ENCODE measurements at regions not wholly inside any gene's neighbourhood (a gene's known extent, or its start where the extent isn't known, plus 50 kb on each side); places are given as distances from the start of the nearest gene placed in this dataset.

- DNase-seq, result no peak
Observed at GRCh38 chr4:83716874-83717273, 181.0 kb downstream of the GPAT3 start.

GRCh38 chr4:83712890-83713289 is 177.0 kb downstream of the GPAT3 start:
- DNase-seq, result no peak

- DNase-seq, result no peak
Observed at GRCh38 chr4:83709627-83710026, 173.7 kb downstream of the GPAT3 start.

GRCh38 chr4:83708500-83709175 is 172.7 kb downstream of the GPAT3 start:
- DNase-seq, result no peak

GRCh38 chr4:83704786-83705185 is 168.9 kb downstream of the GPAT3 start:
- no peak for DNase-seq

- DNase-seq, result no peak
Observed at GRCh38 chr4:83703752-83704151, 167.8 kb downstream of the GPAT3 start.

GRCh38 chr4:83701041-83701440 is 165.1 kb downstream of the GPAT3 start:
- no peak for DNase-seq

GRCh38 chr4:83699358-83699757 is 163.4 kb downstream of the GPAT3 start:
- no peak for DNase-seq

GRCh38 chr4:83692028-83692427 is 156.1 kb downstream of the GPAT3 start:
- no peak for DNase-seq

- no peak for DNase-seq
Observed at GRCh38 chr4:83686166-83686565, 150.3 kb downstream of the GPAT3 start.

GRCh38 chr4:83679692-83680091 is 143.8 kb downstream of the GPAT3 start:
- no peak for DNase-seq

GRCh38 chr4:83679254-83679653 is 143.3 kb downstream of the GPAT3 start:
- DNase-seq, result no peak

GRCh38 chr4:83677656-83678055 is 141.7 kb downstream of the GPAT3 start:
- no peak for DNase-seq

GRCh38 chr4:83664741-83665140 is 128.8 kb downstream of the GPAT3 start:
- DNase-seq, result no peak

- DNase-seq, result no peak
Observed at GRCh38 chr4:83664071-83664470, 128.2 kb downstream of the GPAT3 start.

- no peak for DNase-seq
Observed at GRCh38 chr4:83662204-83662603, 126.3 kb downstream of the GPAT3 start.

GRCh38 chr4:83661359-83661758 is 125.5 kb downstream of the GPAT3 start:
- DNase-seq, result no peak

GRCh38 chr4:83660578-83660977 is 124.7 kb downstream of the GPAT3 start:
- DNase-seq, result no peak

- no peak for DNase-seq
Observed at GRCh38 chr4:83658806-83659205, 122.9 kb downstream of the GPAT3 start.

- DNase-seq, result no peak
Observed at GRCh38 chr4:83657336-83657735, 121.4 kb downstream of the GPAT3 start.

Measured in skin of body (tissue), 1 donor.